ENCODE measurements at regions not wholly inside any gene's neighbourhood (a gene's known extent, or its start where the extent isn't known, plus 50 kb on each side); places are given as distances from the start of the nearest gene placed in this dataset.

DNA sequence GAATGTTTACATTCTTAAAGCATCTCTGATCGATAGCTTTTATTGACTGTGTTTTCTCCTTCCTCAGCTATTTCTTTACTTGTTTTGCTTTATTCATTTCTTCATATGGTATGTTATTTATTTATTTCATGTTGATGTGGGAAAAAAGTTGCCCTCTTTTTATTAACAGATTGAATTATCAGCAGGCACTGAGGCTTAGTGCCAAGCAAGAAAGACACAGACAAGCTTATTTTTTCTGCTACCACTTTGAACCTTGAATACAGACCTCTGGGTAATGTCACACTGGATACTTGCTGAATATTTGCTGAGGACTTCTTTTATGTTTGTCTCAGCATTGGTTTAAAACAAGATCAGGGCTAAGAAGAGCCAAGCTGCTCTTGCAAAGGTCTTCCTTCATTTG is 162.0 kb upstream of the CNTN6 start:
- ATAC-seq (no peak), DNase-seq (no peak)
- Histone ChIP-seq H3F3A (ENCODE audit: low read length, unreplicated experiment) (no peaks in the 10 kb centered on the region), H3K9ac (ENCODE audit: low read length) (no peak overlapping the region), H3K36me3 (ENCODE audit: low read depth, low read length) (no peaks in the 10 kb centered on the region), H2AFZ (ENCODE audit: low read length) (no peak overlapping the region), H3K4me2 (ENCODE audit: low read length) (no peak overlapping the region), H3K79me2 (ENCODE audit: low read length) (no peaks in the 10 kb centered on the region), H3K4me1 (ENCODE audit: insufficient read depth, low read length) (no peaks in the 10 kb centered on the region), H3K9me3 (ENCODE audit: low read length) (peaks cover 38% of the 10 kb centered on the region; the same call in 1 of the 2 replicates), H4K20me1 (ENCODE audit: low read length) (no peaks in the 10 kb centered on the region), H3K9me2 (replicated peaks; ENCODE audit: low read length) (no peaks in the 10 kb centered on the region), H3K27ac (ENCODE audit: low read length) (no peak overlapping the region), H3K4me3 (ENCODE audit: low read length) (no peak overlapping the region), H3K27me3 (ENCODE audit: low read length) (no peaks in the 10 kb centered on the region)
- ChIA-PET CTCF (no interaction called here), POLR2A (ENCODE audit: unreplicated experiment) (no interaction called here)
- BruUV-seq (replicated peaks), result no TSS peak
- intact Hi-C loops (cut with micrococcal nuclease), result no loop called here
- TF ChIP-seq, protein P1, sequence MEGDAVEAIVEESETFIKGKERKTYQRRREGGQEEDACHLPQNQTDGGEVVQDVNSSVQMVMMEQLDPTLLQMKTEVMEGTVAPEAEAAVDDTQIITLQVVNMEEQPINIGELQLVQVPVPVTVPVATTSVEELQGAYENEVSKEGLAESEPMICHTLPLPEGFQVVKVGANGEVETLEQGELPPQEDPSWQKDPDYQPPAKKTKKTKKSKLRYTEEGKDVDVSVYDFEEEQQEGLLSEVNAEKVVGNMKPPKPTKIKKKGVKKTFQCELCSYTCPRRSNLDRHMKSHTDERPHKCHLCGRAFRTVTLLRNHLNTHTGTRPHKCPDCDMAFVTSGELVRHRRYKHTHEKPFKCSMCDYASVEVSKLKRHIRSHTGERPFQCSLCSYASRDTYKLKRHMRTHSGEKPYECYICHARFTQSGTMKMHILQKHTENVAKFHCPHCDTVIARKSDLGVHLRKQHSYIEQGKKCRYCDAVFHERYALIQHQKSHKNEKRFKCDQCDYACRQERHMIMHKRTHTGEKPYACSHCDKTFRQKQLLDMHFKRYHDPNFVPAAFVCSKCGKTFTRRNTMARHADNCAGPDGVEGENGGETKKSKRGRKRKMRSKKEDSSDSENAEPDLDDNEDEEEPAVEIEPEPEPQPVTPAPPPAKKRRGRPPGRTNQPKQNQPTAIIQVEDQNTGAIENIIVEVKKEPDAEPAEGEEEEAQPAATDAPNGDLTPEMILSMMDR (conservative IDR thresholded peaks at IDR 0.05; ENCODE audit: low read depth, low read length), result no peak

- H3K4me3 ChIP-seq (ENCODE audit: low read length), result no peak overlapping the region
- no TSS peak for BruUV-seq (replicated peaks)
- no peaks in the 10 kb centered on the region for H4K20me1 ChIP-seq (ENCODE audit: low read length)
- TF ChIP-seq, protein P1 (conservative IDR thresholded peaks at IDR 0.05; ENCODE audit: low read depth, low read length), result no peak
- TF ChIP-seq EZH2 (IDR thresholded peaks at IDR 0.05; ENCODE audit: low read length, unreplicated experiment) (no peak), EZH2phosphoT487 (IDR thresholded peaks at IDR 0.05; ENCODE audit: borderline replicate concordance, low read length) (no peak)
- no peak overlapping the region for H3K9ac ChIP-seq (ENCODE audit: low read length)
- no peaks in the 10 kb centered on the region for H3K9me2 ChIP-seq (replicated peaks; ENCODE audit: low read length)
- H3K9me3 ChIP-seq (ENCODE audit: low read length), result peaks cover 33% of the 10 kb centered on the region; the same call in 1 of the 2 replicates
- H3K79me2 ChIP-seq (ENCODE audit: low read length), result no peaks in the 10 kb centered on the region
- POLR2A ChIA-PET (ENCODE audit: unreplicated experiment), result no interaction called here
- CTCF ChIA-PET, result no interaction called here
- H2AFZ ChIP-seq (ENCODE audit: low read length), result no peak overlapping the region
- H3K4me2 ChIP-seq (ENCODE audit: low read length), result no peak overlapping the region
- ATAC-seq, result no peak
- DNase-seq, result no peak
- no peaks in the 10 kb centered on the region for H3K27me3 ChIP-seq (ENCODE audit: low read length)
- H3K36me3 ChIP-seq (ENCODE audit: low read depth, low read length), result no peaks in the 10 kb centered on the region
- no peaks in the 10 kb centered on the region for H3F3A ChIP-seq (ENCODE audit: low read length, unreplicated experiment)
- no peak overlapping the region for H3K27ac ChIP-seq (ENCODE audit: low read length)
- H3K4me1 ChIP-seq (ENCODE audit: insufficient read depth, low read length), result no peaks in the 10 kb centered on the region
- intact Hi-C loops (cut with micrococcal nuclease), result no loop called here
Observed at GRCh38 chr3:933326-933725, 159.5 kb upstream of the CNTN6 start.

- no TSS peak for BruUV-seq (replicated peaks)
- no peaks in the 10 kb centered on the region for H3K27me3 ChIP-seq (ENCODE audit: low read length)
Observed at GRCh38 chr3:944786-945185, 148.0 kb upstream of the CNTN6 start.

More at GRCh38 chr3:944786-945185, 148.0 kb upstream of the CNTN6 start:
- Histone ChIP-seq H3K9me3 (ENCODE audit: low read length) (peaks cover 20% of the 10 kb centered on the region), H3F3A (ENCODE audit: low read length, unreplicated experiment) (no peaks in the 10 kb centered on the region), H3K27ac (ENCODE audit: low read length) (no peak overlapping the region), H3K4me3 (ENCODE audit: low read length) (no peak overlapping the region), H3K4me2 (ENCODE audit: low read length) (no peak overlapping the region), H4K20me1 (ENCODE audit: low read length) (no peaks in the 10 kb centered on the region), H3K9me2 (replicated peaks; ENCODE audit: low read length) (no peaks in the 10 kb centered on the region), H3K4me1 (ENCODE audit: insufficient read depth, low read length) (no peaks in the 10 kb centered on the region), H3K79me2 (ENCODE audit: low read length) (no peaks in the 10 kb centered on the region), H3K9ac (ENCODE audit: low read length) (no peak overlapping the region), H3K36me3 (ENCODE audit: low read depth, low read length) (no peaks in the 10 kb centered on the region), H2AFZ (ENCODE audit: low read length) (no peak overlapping the region)
- CTCF ChIA-PET, result no interaction called here
- intact Hi-C loops (cut with micrococcal nuclease), result no loop called here
- DNase-seq, result no peak
- TF ChIP-seq EZH2phosphoT487 (IDR thresholded peaks at IDR 0.05; ENCODE audit: borderline replicate concordance, low read length), result no peak
- TF ChIP-seq, protein P1 (conservative IDR thresholded peaks at IDR 0.05; ENCODE audit: low read depth, low read length), result no peak
- TF ChIP-seq EZH2 (IDR thresholded peaks at IDR 0.05; ENCODE audit: low read length, unreplicated experiment), result no peak
- ATAC-seq, result no peak
- POLR2A ChIA-PET (ENCODE audit: unreplicated experiment), result no interaction called here
